Endothelial cell of umbilical vein (primary cell): ENCODE measurements at regions not wholly inside any gene's neighbourhood (a gene's known extent, or its start where the extent isn't known, plus 50 kb on each side); places are given as distances from the start of the nearest gene placed in this dataset.

Experiments used
- BruUV-seq: library from RNA; stranded (reverse); fragments of 400-500 nt; replicated peaks from 2 replicates; lab custom pipeline; 2021; lab: Mats Ljungman, UMichigan
- CTCF ChIA-PET: fragments of 300-600, 350-600 bp; sonication (Branson Sonifier 250); formaldehyde crosslinking; loops from one replicate; lab custom pipeline; 2021; ENCODE audit warnings: antibody characterized with exemption, inconsistent platforms; lab: Charles Lee
- POLR2A ChIA-PET: fragments of 300-600, 350-600 bp; sonication (Branson Sonifier 250); formaldehyde crosslinking; loops from one replicate; lab custom pipeline; 2021; ENCODE audit warnings: antibody characterized with exemption, inconsistent platforms; lab: Charles Lee
- DNase-seq: peaks from one replicate; pipeline ENCODE4 v3.0.0-alpha.2; 2011; ENCODE audit warnings: low read depth, low spot score
- FAIRE-seq: peaks from 2 replicates; lab custom pipeline; 2011; peaks lifted over from hg19 to GRCh38; lab: Jason Lieb, UNC
- H2AFZ ChIP-seq: 2 replicates; pipeline ENCODE4 v1.6.0; 2012; ENCODE audit warnings: low read depth, low read length, control low read depth, inconsistent platforms
- H3K27ac ChIP-seq: 2 replicates; pipeline ENCODE4 v1.5.1; 2011; ENCODE audit warnings: low read depth, mild to moderate bottlenecking, control low read depth, low read length, moderate library complexity; ENCODE audit not compliant: insufficient read depth
- H3K27me3 ChIP-seq, 2 experiments: 2 replicates each; pipeline versions ENCODE4 v1.6.0 to v1.6.1; 2011; ENCODE audit warnings: low read length in 2 of 2, mixed read lengths in 1 of 2; ENCODE audit not compliant: control insufficient read depth in 2 of 2, insufficient read depth in 2 of 2
- H3K36me3 ChIP-seq, 2 experiments: 2 replicates in 1 of 2; 3 replicates in 1 of 2; pipeline ENCODE4 v1.5.1; 2011; ENCODE audit warnings: low read length in 2 of 2, mild to moderate bottlenecking in 1 of 2, moderate library complexity in 1 of 2; ENCODE audit not compliant: control insufficient read depth in 2 of 2, insufficient read depth in 2 of 2; ENCODE audit errors: extremely low read depth in 1 of 2
- H3K4me1 ChIP-seq: 3 replicates; pipeline ENCODE4 v1.5.1; 2011; ENCODE audit warnings: mild to moderate bottlenecking, low read length; ENCODE audit not compliant: control insufficient read depth, insufficient read depth; ENCODE audit errors: extremely low read depth
- H3K4me2 ChIP-seq: 2 replicates; pipeline ENCODE4 v1.6.1; 2011; ENCODE audit warnings: low read length, control low read depth, mixed read lengths; ENCODE audit not compliant: insufficient read depth
- H3K4me3 ChIP-seq, 3 experiments: fragments of 200-600 bp in 1 of 3; sonication (generic), shearing (Covaris generic) in 1 of 3; replicated peaks in 1 of 3; 2 replicates each; pipeline ENCODE4 v1.5.1; 2011 to 2016; ENCODE audit warnings: control low read depth in 3 of 3, low read length in 3 of 3, mild to moderate bottlenecking in 2 of 3, inconsistent platforms in 1 of 3, low read depth in 1 of 3, moderate library complexity in 1 of 3; ENCODE audit not compliant: insufficient read depth in 1 of 3
- H3K79me2 ChIP-seq: 2 replicates; pipeline ENCODE4 v1.6.0; 2012; ENCODE audit warnings: low read length, inconsistent platforms; ENCODE audit not compliant: control insufficient read depth, insufficient read depth
- H3K9ac ChIP-seq: replicated peaks from 2 replicates; pipeline ENCODE3; 2011; ENCODE audit warnings: low read length, control low read depth; ENCODE audit not compliant: insufficient read depth; ENCODE audit errors: extremely low read depth
- H3K9me1 ChIP-seq: replicated peaks from 3 replicates; pipeline ENCODE4 v1.6.0; 2011; ENCODE audit warnings: mild to moderate bottlenecking, low read length; ENCODE audit not compliant: control insufficient read depth, insufficient read depth; ENCODE audit errors: extremely low read depth
- H3K9me3 ChIP-seq: replicated peaks from 2 replicates; pipeline ENCODE4 v1.5.1; 2012; ENCODE audit warnings: low read length, inconsistent platforms; ENCODE audit not compliant: control insufficient read depth, insufficient read depth
- H4K20me1 ChIP-seq: replicated peaks from 2 replicates; pipeline ENCODE3; 2011; ENCODE audit warnings: mild to moderate bottlenecking, low read length; ENCODE audit not compliant: control insufficient read depth, insufficient read depth; ENCODE audit errors: extremely low read depth
- EZH2 ChIP-seq: IDR thresholded peaks from 2 replicates; pipeline ENCODE4 v1.6.1; 2012; ENCODE audit warnings: borderline replicate concordance, low read depth, mild to moderate bottlenecking, moderate library complexity, low read length, inconsistent platforms; ENCODE audit not compliant: severe bottlenecking
- FOS ChIP-seq: IDR thresholded peaks from 2 replicates; pipeline ENCODE4 v1.6.1; 2011; ENCODE audit warnings: mild to moderate bottlenecking, low read length, moderate library complexity, borderline replicate concordance; ENCODE audit not compliant: insufficient read depth
- GATA2 ChIP-seq: IDR thresholded peaks from 2 replicates; pipeline ENCODE4 v1.7.0; 2011; ENCODE audit warnings: low read depth, mild to moderate bottlenecking, moderate library complexity, mixed read lengths, low read length; ENCODE audit not compliant: insufficient read length, insufficient read depth
- JUN ChIP-seq: IDR thresholded peaks from 2 replicates; pipeline ENCODE4 v1.6.1; 2011; ENCODE audit warnings: borderline replicate concordance, low read depth; ENCODE audit not compliant: insufficient read length, insufficient read depth
- MYC ChIP-seq: IDR thresholded peaks from one replicate; pipeline ENCODE4 v1.6.1; 2011; ENCODE audit warnings: mild to moderate bottlenecking, low read depth, low read length
- POLR2A ChIP-seq: IDR thresholded peaks from 2 replicates; pipeline ENCODE4 v1.6.1; 2012; ENCODE audit warnings: low read depth, mild to moderate bottlenecking, control low read depth, low read length
- POLR2AphosphoS5 ChIP-seq: IDR thresholded peaks from 2 replicates; pipeline ENCODE4 v1.6.1; 2012; ENCODE audit warnings: low read depth, mild to moderate bottlenecking, control low read depth, low read length, moderate library complexity; ENCODE audit not compliant: insufficient read depth
- dilution Hi-C: fragments of 300-500 bp; cut with MboI; formaldehyde crosslinking; loops from one replicate; pipeline ENCODE4 v1.15.0; 2019; ENCODE audit warnings: low sequenced_read_pairs; ENCODE audit not compliant: extremely low pct_ligation_motif_present
- intact Hi-C: fragments of 100-400 bp; cut with micrococcal nuclease; formaldehyde crosslinking; loops from one replicate; pipeline ENCODE4 v1.10.0; 2022
- TF ChIP-seq, protein P1 (sequence below), 2 donors: IDR thresholded peaks; 1 replicate in 1 of 2; 2 replicates in 1 of 2; pipeline ENCODE4 v1.5.1; 2011; ENCODE audit warnings: low read length in 2 of 2, mild to moderate bottlenecking in 2 of 2, moderate library complexity in 2 of 2, control low read depth in 1 of 2, inconsistent platforms in 1 of 2, low read depth in 1 of 2; ENCODE audit not compliant: insufficient read depth in 1 of 2; ENCODE audit errors: extremely low read depth in 1 of 2
- TF ChIP-seq, protein P2 (sequence below): IDR thresholded peaks from 2 replicates; pipeline ENCODE4 v1.6.1; 2011; ENCODE audit not compliant: insufficient read depth, insufficient read length

GRCh38 chr1:226485192-226485591, 63.4 kb upstream of the STUM start:
- H3K9me1 ChIP-seq: no peaks in the 10 kb centered on the region
- no peaks in the 10 kb centered on the region for H3K9me3 ChIP-seq
- no TSS peak for BruUV-seq
- no peak for DNase-seq
- no peaks in the 10 kb centered on the region for H3K79me2 ChIP-seq
- H3K4me2 ChIP-seq: no peak overlapping the region
- H3K27ac ChIP-seq: no peak overlapping the region
- CTCF ChIA-PET: interaction anchor here (1.2 kb wide), 1 partner anchor 62 kb away, joined by 3 read pairs; no protein-coding TSS in a partner anchor
- H4K20me1 ChIP-seq: no peaks in the 10 kb centered on the region
- no peak overlapping the region for H3K9ac ChIP-seq
- H3K36me3 ChIP-seq: no peaks in the 10 kb centered on the region
- TF ChIP-seq, protein P1, sequence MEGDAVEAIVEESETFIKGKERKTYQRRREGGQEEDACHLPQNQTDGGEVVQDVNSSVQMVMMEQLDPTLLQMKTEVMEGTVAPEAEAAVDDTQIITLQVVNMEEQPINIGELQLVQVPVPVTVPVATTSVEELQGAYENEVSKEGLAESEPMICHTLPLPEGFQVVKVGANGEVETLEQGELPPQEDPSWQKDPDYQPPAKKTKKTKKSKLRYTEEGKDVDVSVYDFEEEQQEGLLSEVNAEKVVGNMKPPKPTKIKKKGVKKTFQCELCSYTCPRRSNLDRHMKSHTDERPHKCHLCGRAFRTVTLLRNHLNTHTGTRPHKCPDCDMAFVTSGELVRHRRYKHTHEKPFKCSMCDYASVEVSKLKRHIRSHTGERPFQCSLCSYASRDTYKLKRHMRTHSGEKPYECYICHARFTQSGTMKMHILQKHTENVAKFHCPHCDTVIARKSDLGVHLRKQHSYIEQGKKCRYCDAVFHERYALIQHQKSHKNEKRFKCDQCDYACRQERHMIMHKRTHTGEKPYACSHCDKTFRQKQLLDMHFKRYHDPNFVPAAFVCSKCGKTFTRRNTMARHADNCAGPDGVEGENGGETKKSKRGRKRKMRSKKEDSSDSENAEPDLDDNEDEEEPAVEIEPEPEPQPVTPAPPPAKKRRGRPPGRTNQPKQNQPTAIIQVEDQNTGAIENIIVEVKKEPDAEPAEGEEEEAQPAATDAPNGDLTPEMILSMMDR (IDR thresholded peaks at IDR 0.05; ENCODE audit: extremely low read depth in 1 of 2, insufficient read depth in 1 of 2, low read depth in 1 of 2, low read length in 2 of 2): no peak
- TF ChIP-seq MYC: no peak
- no peak for TF ChIP-seq POLR2A
- TF ChIP-seq FOS: no peak
- TF ChIP-seq, protein P2, sequence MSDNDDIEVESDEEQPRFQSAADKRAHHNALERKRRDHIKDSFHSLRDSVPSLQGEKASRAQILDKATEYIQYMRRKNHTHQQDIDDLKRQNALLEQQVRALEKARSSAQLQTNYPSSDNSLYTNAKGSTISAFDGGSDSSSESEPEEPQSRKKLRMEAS: no peak
- no peak for TF ChIP-seq POLR2AphosphoS5
- TF ChIP-seq EZH2: no peak
- TF ChIP-seq JUN: no peak
- TF ChIP-seq GATA2: no peak
- intact Hi-C loops: no loop called here
- peaks cover 9 to 12% of the 10 kb centered on the region in 2 experiments for H3K27me3 ChIP-seq
- no peak overlapping the region for H2AFZ ChIP-seq
- H3K4me1 ChIP-seq: no peaks in the 10 kb centered on the region
- no peak overlapping the region for H3K4me3 ChIP-seq
- dilution Hi-C loops: no loop called here
- POLR2A ChIA-PET: no interaction called here
- FAIRE-seq: no peak
